NCI-H345 treated with DMSO at 0.1 percent for 48 hours (cell line): ENCODE measurements at regions not wholly inside any gene's neighbourhood (a gene's known extent, or its start where the extent isn't known, plus 50 kb on each side); places are given as distances from the start of the nearest gene placed in this dataset.
"Not testable (repeated sequence)": the region's sequence is repeated elsewhere in the genome, so short reads cannot be mapped to it uniquely, and the experiment has no call there.

Experiments
- DNase-seq: peaks from one replicate; lab custom pipeline; 2025; ENCODE audit not compliant: unreplicated experiment; lab: John Stamatoyannopoulos, UW

- DNase-seq = no peak
These were observed 155.5 kb downstream of the OXSM start for GRCh38 chr3:25945366-25945765.

- DNase-seq = no peak
These were observed 155.9 kb downstream of the OXSM start for GRCh38 chr3:25945836-25946235.

GRCh38 chr3:25952133-25952532 lies 162.2 kb downstream of the OXSM start:
- no peak for DNase-seq

GRCh38 chr3:25957026-25957425 lies 167.1 kb downstream of the OXSM start:
- no peak for DNase-seq

- DNase-seq = no peak
These were observed 170.9 kb downstream of the OXSM start for GRCh38 chr3:25960776-25961175.

- no peak for DNase-seq
These were observed 172.4 kb downstream of the OXSM start for GRCh38 chr3:25962255-25962654.

- no peak for DNase-seq
These were observed 174.3 kb downstream of the OXSM start for GRCh38 chr3:25964141-25964540.

- DNase-seq = no peak
These were observed 177.5 kb downstream of the OXSM start for GRCh38 chr3:25967385-25967784.

GRCh38 chr3:25971736-25972135 lies 181.8 kb downstream of the OXSM start:
- DNase-seq = peak; percentile 84

- peak; percentile 67 for DNase-seq
These were observed 183.2 kb downstream of the OXSM start for GRCh38 chr3:25973122-25973521.

GRCh38 chr3:25982756-25983155 lies 192.9 kb downstream of the OXSM start:
- DNase-seq = no peak

- no peak for DNase-seq
These were observed 195.7 kb downstream of the OXSM start for GRCh38 chr3:25985621-25986020.

GRCh38 chr3:25992606-25993005 lies 202.7 kb downstream of the OXSM start:
- no peak for DNase-seq

- DNase-seq = no peak
These were observed 214.3 kb downstream of the OXSM start for GRCh38 chr3:26004172-26004571.

- no peak for DNase-seq
These were observed 221.4 kb downstream of the OXSM start for GRCh38 chr3:26011276-26011675.

GRCh38 chr3:26012241-26012745 lies 222.4 kb downstream of the OXSM start:
- no peak for DNase-seq

- no peak for DNase-seq
These were observed 225.9 kb downstream of the OXSM start for GRCh38 chr3:26015752-26016151.

- DNase-seq = no peak
These were observed 229.0 kb downstream of the OXSM start for GRCh38 chr3:26018889-26019288.

GRCh38 chr3:26024206-26024605 lies 234.3 kb downstream of the OXSM start:
- DNase-seq = not testable (repeated sequence)

GRCh38 chr3:26029321-26029720 lies 239.4 kb downstream of the OXSM start:
- DNase-seq = no peak

- DNase-seq = not testable (repeated sequence)
These were observed 252.2 kb downstream of the OXSM start for GRCh38 chr3:26042126-26042525.

GRCh38 chr3:26049951-26050350 lies 260.1 kb downstream of the OXSM start:
- DNase-seq = no peak

- DNase-seq = no peak
These were observed 260.9 kb downstream of the OXSM start for GRCh38 chr3:26050776-26051175.

- DNase-seq = no peak
These were observed 269.0 kb downstream of the OXSM start for GRCh38 chr3:26058901-26059321.
